ENCODE measurements at regions not wholly inside any gene's neighbourhood (a gene's known extent, or its start where the extent isn't known, plus 50 kb on each side); places are given as distances from the start of the nearest gene placed in this dataset.

- no peaks in the 10 kb centered on the region for H3K4me1 ChIP-seq (ENCODE audit: control insufficient read depth in 5 of 5, insufficient read depth in 5 of 5, low read length in 5 of 5)
- no peak overlapping the region for H3K9ac ChIP-seq (ENCODE audit: low read length in 5 of 5)
- H3K9me3 ChIP-seq (ENCODE audit: control insufficient read depth in 5 of 5, low read length in 5 of 5): no peaks in the 10 kb centered on the region
- H3K27ac ChIP-seq (ENCODE audit: low read depth, low read length): no peak overlapping the region
- no peak overlapping the region for H3K4me3 ChIP-seq (ENCODE audit: low read depth in 1 of 5, low read length in 5 of 5)
- peaks cover 3 to 6% (median 4%) of the 10 kb centered on the region in 5 donors for H3K27me3 ChIP-seq (ENCODE audit: control insufficient read depth in 5 of 5, insufficient read depth in 4 of 5, low read length in 5 of 5)
- no peaks in the 10 kb centered on the region for H3K36me3 ChIP-seq (ENCODE audit: control insufficient read depth in 5 of 5, insufficient read depth in 5 of 5, low read length in 5 of 5)
Observed at GRCh38 chr15:98439523-98439942, 208.8 kb upstream of the IGF1R start.

GRCh38 chr15:98440917-98441316 lies 207.4 kb upstream of the IGF1R start:
- Histone ChIP-seq H3K27me3 (ENCODE audit: control insufficient read depth in 5 of 5, insufficient read depth in 4 of 5, low read length in 5 of 5) (peaks cover 5 to 10% (median 8%) of the 10 kb centered on the region in 5 donors), H3K4me3 (ENCODE audit: low read depth in 1 of 5, low read length in 5 of 5) (no peak overlapping the region), H3K27ac (ENCODE audit: low read depth, low read length) (no peak overlapping the region), H3K9ac (ENCODE audit: low read length in 5 of 5) (no peak overlapping the region), H3K4me1 (ENCODE audit: control insufficient read depth in 5 of 5, insufficient read depth in 5 of 5, low read length in 5 of 5) (no peaks in the 10 kb centered on the region), H3K36me3 (ENCODE audit: control insufficient read depth in 5 of 5, insufficient read depth in 5 of 5, low read length in 5 of 5) (no peaks in the 10 kb centered on the region), H3K9me3 (ENCODE audit: control insufficient read depth in 5 of 5, low read length in 5 of 5) (no peaks in the 10 kb centered on the region)

- no peak overlapping the region for H3K9ac ChIP-seq (ENCODE audit: low read length in 5 of 5)
- no peaks in the 10 kb centered on the region for H3K4me1 ChIP-seq (ENCODE audit: control insufficient read depth in 5 of 5, insufficient read depth in 5 of 5, low read length in 5 of 5)
- H3K9me3 ChIP-seq (ENCODE audit: control insufficient read depth in 5 of 5, low read length in 5 of 5): no peaks in the 10 kb centered on the region
- H3K4me3 ChIP-seq (ENCODE audit: low read depth in 1 of 5, low read length in 5 of 5): no peak overlapping the region
- no peaks in the 10 kb centered on the region for H3K36me3 ChIP-seq (ENCODE audit: control insufficient read depth in 5 of 5, insufficient read depth in 5 of 5, low read length in 5 of 5)
- peaks cover 5 to 13% (median 8%) of the 10 kb centered on the region in 5 donors for H3K27me3 ChIP-seq (ENCODE audit: control insufficient read depth in 5 of 5, insufficient read depth in 4 of 5, low read length in 5 of 5)
- no peak overlapping the region for H3K27ac ChIP-seq (ENCODE audit: low read depth, low read length)
Observed at GRCh38 chr15:98441599-98441998, 206.7 kb upstream of the IGF1R start.

- peaks cover 5 to 16% (median 8%) of the 10 kb centered on the region in 5 donors for H3K27me3 ChIP-seq (ENCODE audit: control insufficient read depth in 5 of 5, insufficient read depth in 4 of 5, low read length in 5 of 5)
- H3K9me3 ChIP-seq (ENCODE audit: control insufficient read depth in 5 of 5, low read length in 5 of 5): no peaks in the 10 kb centered on the region
- no peak overlapping the region for H3K9ac ChIP-seq (ENCODE audit: low read length in 5 of 5)
- H3K4me3 ChIP-seq (ENCODE audit: low read depth in 1 of 5, low read length in 5 of 5): no peak overlapping the region
- H3K4me1 ChIP-seq (ENCODE audit: control insufficient read depth in 5 of 5, insufficient read depth in 5 of 5, low read length in 5 of 5): no peaks in the 10 kb centered on the region
- H3K36me3 ChIP-seq (ENCODE audit: control insufficient read depth in 5 of 5, insufficient read depth in 5 of 5, low read length in 5 of 5): no peaks in the 10 kb centered on the region
- H3K27ac ChIP-seq (ENCODE audit: low read depth, low read length): no peak overlapping the region
Observed at GRCh38 chr15:98442379-98442833, 205.9 kb upstream of the IGF1R start.

GRCh38 chr15:98442901-98443300 lies 205.4 kb upstream of the IGF1R start:
- H3K27ac ChIP-seq (ENCODE audit: low read depth, low read length): no peak overlapping the region
- peaks cover 5 to 16% (median 8%) of the 10 kb centered on the region in 5 donors for H3K27me3 ChIP-seq (ENCODE audit: control insufficient read depth in 5 of 5, insufficient read depth in 4 of 5, low read length in 5 of 5)
- no peaks in the 10 kb centered on the region for H3K4me1 ChIP-seq (ENCODE audit: control insufficient read depth in 5 of 5, insufficient read depth in 5 of 5, low read length in 5 of 5)
- no peaks in the 10 kb centered on the region for H3K36me3 ChIP-seq (ENCODE audit: control insufficient read depth in 5 of 5, insufficient read depth in 5 of 5, low read length in 5 of 5)
- no peak overlapping the region for H3K4me3 ChIP-seq (ENCODE audit: low read depth in 1 of 5, low read length in 5 of 5)
- no peak overlapping the region for H3K9ac ChIP-seq (ENCODE audit: low read length in 5 of 5)
- no peaks in the 10 kb centered on the region for H3K9me3 ChIP-seq (ENCODE audit: control insufficient read depth in 5 of 5, low read length in 5 of 5)

GRCh38 chr15:98443526-98443925 lies 204.8 kb upstream of the IGF1R start:
- Histone ChIP-seq H3K36me3 (ENCODE audit: control insufficient read depth in 5 of 5, insufficient read depth in 5 of 5, low read length in 5 of 5) (no peaks in the 10 kb centered on the region), H3K4me1 (ENCODE audit: control insufficient read depth in 5 of 5, insufficient read depth in 5 of 5, low read length in 5 of 5) (no peaks in the 10 kb centered on the region), H3K27me3 (ENCODE audit: control insufficient read depth in 5 of 5, insufficient read depth in 4 of 5, low read length in 5 of 5) (peaks cover 5 to 16% (median 8%) of the 10 kb centered on the region in 5 donors), H3K27ac (ENCODE audit: low read depth, low read length) (no peak overlapping the region), H3K9ac (ENCODE audit: low read length in 5 of 5) (no peak overlapping the region), H3K4me3 (ENCODE audit: low read depth in 1 of 5, low read length in 5 of 5) (no peak overlapping the region), H3K9me3 (ENCODE audit: control insufficient read depth in 5 of 5, low read length in 5 of 5) (no peaks in the 10 kb centered on the region)

- no peak overlapping the region for H3K4me3 ChIP-seq (ENCODE audit: low read depth in 1 of 5, low read length in 5 of 5)
- peaks cover 5 to 16% (median 8%) of the 10 kb centered on the region in 5 donors for H3K27me3 ChIP-seq (ENCODE audit: control insufficient read depth in 5 of 5, insufficient read depth in 4 of 5, low read length in 5 of 5)
- no peaks in the 10 kb centered on the region for H3K4me1 ChIP-seq (ENCODE audit: control insufficient read depth in 5 of 5, insufficient read depth in 5 of 5, low read length in 5 of 5)
- H3K9me3 ChIP-seq (ENCODE audit: control insufficient read depth in 5 of 5, low read length in 5 of 5): no peaks in the 10 kb centered on the region
- no peak overlapping the region for H3K9ac ChIP-seq (ENCODE audit: low read length in 5 of 5)
- no peak overlapping the region for H3K27ac ChIP-seq (ENCODE audit: low read depth, low read length)
- H3K36me3 ChIP-seq (ENCODE audit: control insufficient read depth in 5 of 5, insufficient read depth in 5 of 5, low read length in 5 of 5): no peaks in the 10 kb centered on the region
Observed at GRCh38 chr15:98444138-98444537, 204.2 kb upstream of the IGF1R start.

- Histone ChIP-seq H3K9ac (ENCODE audit: low read length in 5 of 5) (no peak overlapping the region), H3K4me3 (ENCODE audit: low read depth in 1 of 5, low read length in 5 of 5) (no peak overlapping the region), H3K27me3 (ENCODE audit: control insufficient read depth in 5 of 5, insufficient read depth in 4 of 5, low read length in 5 of 5) (peaks cover 5 to 16% (median 8%) of the 10 kb centered on the region in 5 donors), H3K9me3 (ENCODE audit: control insufficient read depth in 5 of 5, low read length in 5 of 5) (no peaks in the 10 kb centered on the region), H3K4me1 (ENCODE audit: control insufficient read depth in 5 of 5, insufficient read depth in 5 of 5, low read length in 5 of 5) (no peaks in the 10 kb centered on the region), H3K27ac (ENCODE audit: low read depth, low read length) (no peak overlapping the region), H3K36me3 (ENCODE audit: control insufficient read depth in 5 of 5, insufficient read depth in 5 of 5, low read length in 5 of 5) (no peaks in the 10 kb centered on the region)
Observed at GRCh38 chr15:98445315-98445714, 203.0 kb upstream of the IGF1R start.

- H3K9ac ChIP-seq (ENCODE audit: low read length in 5 of 5): no peak overlapping the region
- no peaks in the 10 kb centered on the region for H3K36me3 ChIP-seq (ENCODE audit: control insufficient read depth in 5 of 5, insufficient read depth in 5 of 5, low read length in 5 of 5)
- peaks cover 5 to 16% (median 8%) of the 10 kb centered on the region in 5 donors for H3K27me3 ChIP-seq (ENCODE audit: control insufficient read depth in 5 of 5, insufficient read depth in 4 of 5, low read length in 5 of 5)
- H3K4me3 ChIP-seq (ENCODE audit: low read depth in 1 of 5, low read length in 5 of 5): no peak overlapping the region
- no peaks in the 10 kb centered on the region for H3K9me3 ChIP-seq (ENCODE audit: control insufficient read depth in 5 of 5, low read length in 5 of 5)
- no peaks in the 10 kb centered on the region for H3K4me1 ChIP-seq (ENCODE audit: control insufficient read depth in 5 of 5, insufficient read depth in 5 of 5, low read length in 5 of 5)
- H3K27ac ChIP-seq (ENCODE audit: low read depth, low read length): no peak overlapping the region
Observed at GRCh38 chr15:98446083-98446482, 202.3 kb upstream of the IGF1R start.

- Histone ChIP-seq H3K4me1 (ENCODE audit: control insufficient read depth in 5 of 5, insufficient read depth in 5 of 5, low read length in 5 of 5) (no peaks in the 10 kb centered on the region), H3K4me3 (ENCODE audit: low read depth in 1 of 5, low read length in 5 of 5) (no peak overlapping the region), H3K27me3 (ENCODE audit: control insufficient read depth in 5 of 5, insufficient read depth in 4 of 5, low read length in 5 of 5) (peaks cover 5 to 14% (median 8%) of the 10 kb centered on the region in 5 donors), H3K9me3 (ENCODE audit: control insufficient read depth in 5 of 5, low read length in 5 of 5) (no peaks in the 10 kb centered on the region), H3K36me3 (ENCODE audit: control insufficient read depth in 5 of 5, insufficient read depth in 5 of 5, low read length in 5 of 5) (no peaks in the 10 kb centered on the region), H3K27ac (ENCODE audit: low read depth, low read length) (no peak overlapping the region), H3K9ac (ENCODE audit: low read length in 5 of 5) (no peak overlapping the region)
Observed at GRCh38 chr15:98447069-98447468, 201.3 kb upstream of the IGF1R start.

GRCh38 chr15:98451236-98451635 lies 197.1 kb upstream of the IGF1R start:
- Histone ChIP-seq H3K36me3 (ENCODE audit: control insufficient read depth in 5 of 5, insufficient read depth in 5 of 5, low read length in 5 of 5) (no peaks in the 10 kb centered on the region), H3K4me3 (ENCODE audit: low read depth in 1 of 5, low read length in 5 of 5) (no peak overlapping the region), H3K27me3 (ENCODE audit: control insufficient read depth in 5 of 5, insufficient read depth in 4 of 5, low read length in 5 of 5) (peaks cover 0 to 3% (median 0%) of the 10 kb centered on the region in 5 donors), H3K9ac (ENCODE audit: low read length in 5 of 5) (no peak overlapping the region), H3K9me3 (ENCODE audit: control insufficient read depth in 5 of 5, low read length in 5 of 5) (no peaks in the 10 kb centered on the region), H3K4me1 (ENCODE audit: control insufficient read depth in 5 of 5, insufficient read depth in 5 of 5, low read length in 5 of 5) (no peaks in the 10 kb centered on the region), H3K27ac (ENCODE audit: low read depth, low read length) (no peak overlapping the region)
